H1 (cell line): ENCODE measurements at regions not wholly inside any gene's neighbourhood (a gene's known extent, or its start where the extent isn't known, plus 50 kb on each side); places are given as distances from the start of the nearest gene placed in this dataset.

Experiments used
- CTCF ChIP-seq, 3 experiments: IDR thresholded peaks; 1 replicate in 2 of 3; 2 replicates in 1 of 3; pipeline versions ENCODE4 v1.5.1 to v1.6.1; 2011; ENCODE audit warnings: low read length in 3 of 3, mild to moderate bottlenecking in 3 of 3, inconsistent platforms in 2 of 3, low read depth in 1 of 3, moderate library complexity in 1 of 3; ENCODE audit not compliant: insufficient read depth in 1 of 3; ENCODE audit errors: control extremely low read depth in 1 of 3
- EP300 ChIP-seq, 2 experiments: IDR thresholded peaks; 1 replicate in 1 of 2; 2 replicates in 1 of 2; pipeline ENCODE4 v1.6.1; 2011 to 2012; ENCODE audit warnings: low read depth in 2 of 2, low read length in 2 of 2, mild to moderate bottlenecking in 2 of 2, borderline replicate concordance in 1 of 2, inconsistent platforms in 1 of 2, moderate library complexity in 1 of 2
- JUND ChIP-seq: IDR thresholded peaks from 2 replicates; pipeline ENCODE4 v1.6.1; 2011; ENCODE audit warnings: mild to moderate bottlenecking, improper control_type of control experiment, low read length
- RAD21 ChIP-seq, 2 experiments: IDR thresholded peaks in 1 of 2; conservative IDR thresholded peaks in 1 of 2; 2 replicates each; pipeline ENCODE4 v1.6.1; 2011; ENCODE audit warnings: low read depth in 2 of 2, low read length in 2 of 2, improper control_type of control experiment in 1 of 2, inconsistent platforms in 1 of 2, mild to moderate bottlenecking in 1 of 2, moderate library complexity in 1 of 2
- SP1 ChIP-seq: IDR thresholded peaks from 2 replicates; pipeline ENCODE4 v1.6.1; 2011; ENCODE audit warnings: low read depth, low read length
- SRF ChIP-seq: IDR thresholded peaks from 2 replicates; pipeline ENCODE4 v1.6.1; 2011; ENCODE audit warnings: mild to moderate bottlenecking, low read depth, low read length, moderate library complexity
- TAF1 ChIP-seq: IDR thresholded peaks from 2 replicates; pipeline ENCODE4 v1.6.1; 2011; ENCODE audit warnings: mild to moderate bottlenecking, low read depth, low read length
- TBP ChIP-seq: IDR thresholded peaks from 2 replicates; pipeline ENCODE4 v1.6.1; 2011; ENCODE audit warnings: low read depth, low read length, improper control_type of control experiment
- YY1 ChIP-seq: IDR thresholded peaks from 2 replicates; pipeline ENCODE4 v1.6.1; 2011; ENCODE audit warnings: low read depth, mild to moderate bottlenecking, low read length
- TF ChIP-seq, protein P1 (sequence below): IDR thresholded peaks from 2 replicates; pipeline ENCODE4 v1.6.1; 2012; ENCODE audit warnings: inconsistent platforms
- TF ChIP-seq, protein P2 (sequence below): IDR thresholded peaks from 2 replicates; pipeline ENCODE4 v1.6.1; 2012; ENCODE audit warnings: inconsistent platforms

DNA sequence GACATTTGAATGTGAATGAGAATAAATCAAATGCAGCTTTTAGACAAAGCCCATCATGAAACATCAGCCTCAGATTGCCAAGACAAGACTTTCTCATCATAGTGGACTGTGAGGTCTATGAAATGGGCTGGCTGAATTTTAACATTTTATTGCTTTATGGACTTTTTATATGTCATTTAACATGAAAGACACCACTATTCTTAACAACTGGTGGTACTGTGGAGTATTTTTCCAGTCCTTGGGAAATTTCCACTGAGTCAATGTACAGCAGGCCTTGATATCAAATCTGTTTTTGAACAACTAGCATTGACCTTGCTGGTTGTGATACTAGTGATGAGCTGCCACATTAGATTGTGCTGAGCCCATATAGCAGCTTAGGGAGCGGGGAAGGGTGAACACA, 326.6 kb upstream of the CITED2 start:
- no peak for TF ChIP-seq CTCF (IDR thresholded peaks at IDR 0.05; ENCODE audit: control extremely low read depth in 1 of 3, insufficient read depth in 1 of 3, low read depth in 1 of 3, low read length in 3 of 3)
- no peak for TF ChIP-seq TAF1
- TF ChIP-seq RAD21 (IDR thresholded peaks at IDR 0.05 in 1 of 2, conservative IDR thresholded peaks at IDR 0.05 in 1 of 2; ENCODE audit: low read depth in 2 of 2, low read length in 2 of 2): no peak
- TF ChIP-seq, protein P1, sequence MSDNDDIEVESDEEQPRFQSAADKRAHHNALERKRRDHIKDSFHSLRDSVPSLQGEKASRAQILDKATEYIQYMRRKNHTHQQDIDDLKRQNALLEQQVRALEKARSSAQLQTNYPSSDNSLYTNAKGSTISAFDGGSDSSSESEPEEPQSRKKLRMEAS: no peak
- TF ChIP-seq, protein P2, sequence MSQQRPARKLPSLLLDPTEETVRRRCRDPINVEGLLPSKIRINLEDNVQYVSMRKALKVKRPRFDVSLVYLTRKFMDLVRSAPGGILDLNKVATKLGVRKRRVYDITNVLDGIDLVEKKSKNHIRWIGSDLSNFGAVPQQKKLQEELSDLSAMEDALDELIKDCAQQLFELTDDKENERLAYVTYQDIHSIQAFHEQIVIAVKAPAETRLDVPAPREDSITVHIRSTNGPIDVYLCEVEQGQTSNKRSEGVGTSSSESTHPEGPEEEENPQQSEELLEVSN: no peak
- no peak for TF ChIP-seq TBP
- no peak for TF ChIP-seq JUND
- TF ChIP-seq EP300 (IDR thresholded peaks at IDR 0.05; ENCODE audit: borderline replicate concordance in 1 of 2, low read depth in 2 of 2, low read length in 2 of 2): no peak
- TF ChIP-seq YY1: no peak
- no peak for TF ChIP-seq SRF
- TF ChIP-seq SP1: no peak
